CD14-positive monocyte (primary cell): ENCODE measurements at regions not wholly inside any gene's neighbourhood (a gene's known extent, or its start where the extent isn't known, plus 50 kb on each side); places are given as distances from the start of the nearest gene placed in this dataset.

ENCODE experiments used
- DNase-seq, 3 donors: peaks; one replicate each; pipeline ENCODE4 v3.0.0-alpha.2; 2011 to 2022
- H2AFZ ChIP-seq: 2 replicates; pipeline ENCODE4 v1.6.0; 2012; ENCODE audit warnings: mild to moderate bottlenecking, low read depth, low read length, inconsistent platforms; ENCODE audit not compliant: insufficient read depth, poor library complexity, severe bottlenecking
- H3K27ac ChIP-seq, 2 donors: 1 replicate in 1 of 2; 2 replicates in 1 of 2; pipeline ENCODE4 v1.5.1; 2012 to 2013; ENCODE audit warnings: low read length in 2 of 2, control low read depth in 1 of 2, inconsistent platforms in 1 of 2, low read depth in 1 of 2, mild to moderate bottlenecking in 1 of 2
- H3K27me3 ChIP-seq, 2 donors: one replicate each; pipeline versions ENCODE4 v1.6.0 to v1.6.1; 2011 to 2013; ENCODE audit warnings: low read length in 2 of 2; ENCODE audit not compliant: control insufficient read depth in 2 of 2, insufficient read depth in 2 of 2
- H3K36me3 ChIP-seq, 2 donors: replicated peaks in 1 of 2; 1 replicate in 1 of 2; 2 replicates in 1 of 2; pipeline versions ENCODE4 v1.5.1 to v1.6.1; 2012 to 2013; ENCODE audit warnings: low read length in 2 of 2, control low read depth in 1 of 2, inconsistent platforms in 1 of 2, mild to moderate bottlenecking in 1 of 2; ENCODE audit not compliant: insufficient read depth in 2 of 2, control insufficient read depth in 1 of 2
- H3K4me1 ChIP-seq, 2 donors: 1 replicate in 1 of 2; 2 replicates in 1 of 2; pipeline versions ENCODE4 v1.5.1 to v1.6.1; 2012 to 2013; ENCODE audit warnings: low read length in 2 of 2, control low read depth in 1 of 2, inconsistent platforms in 1 of 2, mild to moderate bottlenecking in 1 of 2, moderate library complexity in 1 of 2; ENCODE audit not compliant: insufficient read depth in 2 of 2, control insufficient read depth in 1 of 2
- H3K4me2 ChIP-seq: replicated peaks from 2 replicates; pipeline ENCODE3; 2012; ENCODE audit warnings: low read length, moderate library complexity, mild to moderate bottlenecking; ENCODE audit not compliant: poor library complexity, severe bottlenecking; ENCODE audit errors: extremely low read depth
- H3K4me3 ChIP-seq, 3 experiments: fragments of 200-600 bp in 1 of 3; sonication (generic) in 1 of 3; replicated peaks in 1 of 3; 1 replicate in 2 of 3; 2 replicates in 1 of 3; pipeline ENCODE4 v1.5.1; 2011 to 2013; ENCODE audit warnings: low read length in 3 of 3, mild to moderate bottlenecking in 3 of 3, control low read depth in 2 of 3, low read depth in 2 of 3, inconsistent platforms in 1 of 3, moderate library complexity in 1 of 3
- H3K79me2 ChIP-seq: 2 replicates; pipeline ENCODE4 v1.6.0; 2012; ENCODE audit warnings: mild to moderate bottlenecking, control low read depth, inconsistent platforms, low read length, moderate library complexity; ENCODE audit not compliant: insufficient read depth
- H3K9ac ChIP-seq: 2 replicates; pipeline ENCODE4 v1.6.0; 2017; ENCODE audit warnings: low read length, mild to moderate bottlenecking; ENCODE audit not compliant: insufficient read depth, poor library complexity, severe bottlenecking
- H3K9me3 ChIP-seq, 2 donors: replicated peaks in 1 of 2; 1 replicate in 1 of 2; 2 replicates in 1 of 2; pipeline versions ENCODE4 v1.5.1 to v1.6.1; 2012 to 2013; ENCODE audit warnings: low read length in 2 of 2, control low read depth in 1 of 2; ENCODE audit not compliant: control insufficient read depth in 1 of 2, insufficient read depth in 1 of 2
- H4K20me1 ChIP-seq: 2 replicates; pipeline ENCODE4 v1.6.0; 2012; ENCODE audit warnings: mild to moderate bottlenecking, low read length, control low read depth, moderate library complexity; ENCODE audit not compliant: insufficient read depth
- H3K27ac Mint-ChIP-seq, 7 donors: one replicate each; pipeline ENCODE4 v1.8.0; 2020; ENCODE audit warnings: mild to moderate bottlenecking in 7 of 7, mixed read lengths in 7 of 7, moderate library complexity in 6 of 7, inconsistent platforms in 2 of 7
- H3K27me3 Mint-ChIP-seq, 3 donors: one replicate each; pipeline ENCODE4 v1.8.0; 2021 to 2022; ENCODE audit warnings: low read depth in 3 of 3, mild to moderate bottlenecking in 3 of 3, mixed read lengths in 3 of 3, moderate library complexity in 3 of 3, inconsistent platforms in 1 of 3
- H3K36me3 Mint-ChIP-seq, 2 donors: one replicate each; pipeline ENCODE4 v1.8.0; 2020; ENCODE audit warnings: mixed read lengths in 2 of 2, inconsistent platforms in 1 of 2, mild to moderate bottlenecking in 1 of 2
- H3K4me1 Mint-ChIP-seq: one replicate; pipeline ENCODE4 v1.8.0; 2020; ENCODE audit warnings: mild to moderate bottlenecking, mixed read lengths
- H3K4me3 Mint-ChIP-seq, 2 donors: one replicate each; pipeline ENCODE4 v1.8.0; 2020; ENCODE audit warnings: mild to moderate bottlenecking in 2 of 2, mixed read lengths in 2 of 2, moderate library complexity in 1 of 2
- H3K9me3 Mint-ChIP-seq, 7 donors: one replicate each; pipeline ENCODE4 v1.8.0; 2020 to 2022; ENCODE audit warnings: mixed read lengths in 7 of 7, mild to moderate bottlenecking in 6 of 7, moderate library complexity in 6 of 7, inconsistent platforms in 2 of 7
- WGBS: methylation state at CpG from one replicate; pipeline ENCODE4 v1.1.5; 2013; ENCODE audit warnings: missing lambda C conversion rate; ENCODE audit not compliant: insufficient coverage; 5-methylcytosine and 5-hydroxymethylcytosine counted together
- intact Hi-C, 2 donors: fragments of 100-400 bp; cut with micrococcal nuclease; formaldehyde crosslinking; loops; one replicate each; pipeline versions ENCODE4 v1.15.0 to v1.15.1; 2023
- TF ChIP-seq, protein P1 (sequence below): fragments of 200-600 bp; IDR thresholded peaks from one replicate; pipeline ENCODE4 v1.8.0; 2022; ENCODE audit warnings: antibody characterized with exemption, mild to moderate bottlenecking

DNA sequence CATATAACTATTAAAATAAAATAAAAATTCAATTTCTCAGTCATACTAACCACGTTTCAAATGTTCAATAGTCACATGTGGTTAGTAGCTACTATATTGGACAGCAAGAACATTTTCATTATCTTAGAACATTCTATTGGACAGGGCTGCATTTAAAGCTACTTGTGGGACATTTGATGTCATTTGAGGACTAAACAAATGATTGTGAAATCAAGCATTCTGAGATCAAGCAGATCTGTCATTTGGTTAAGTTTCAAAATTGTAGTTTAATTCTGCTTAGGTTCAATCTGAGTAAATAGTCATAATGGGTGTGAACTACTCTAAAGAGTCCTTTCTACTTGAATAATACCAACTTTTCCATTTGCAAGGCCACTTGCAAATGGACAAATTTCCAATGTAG, 226.9 kb upstream of the C9orf72 start:
- Histone ChIP-seq H3K36me3 (no peaks in the 10 kb centered on the region), H3K4me2 (no peak overlapping the region)
- WGBS, result no CpG with 5 or more reads among the region's 1 CpG

DNA sequence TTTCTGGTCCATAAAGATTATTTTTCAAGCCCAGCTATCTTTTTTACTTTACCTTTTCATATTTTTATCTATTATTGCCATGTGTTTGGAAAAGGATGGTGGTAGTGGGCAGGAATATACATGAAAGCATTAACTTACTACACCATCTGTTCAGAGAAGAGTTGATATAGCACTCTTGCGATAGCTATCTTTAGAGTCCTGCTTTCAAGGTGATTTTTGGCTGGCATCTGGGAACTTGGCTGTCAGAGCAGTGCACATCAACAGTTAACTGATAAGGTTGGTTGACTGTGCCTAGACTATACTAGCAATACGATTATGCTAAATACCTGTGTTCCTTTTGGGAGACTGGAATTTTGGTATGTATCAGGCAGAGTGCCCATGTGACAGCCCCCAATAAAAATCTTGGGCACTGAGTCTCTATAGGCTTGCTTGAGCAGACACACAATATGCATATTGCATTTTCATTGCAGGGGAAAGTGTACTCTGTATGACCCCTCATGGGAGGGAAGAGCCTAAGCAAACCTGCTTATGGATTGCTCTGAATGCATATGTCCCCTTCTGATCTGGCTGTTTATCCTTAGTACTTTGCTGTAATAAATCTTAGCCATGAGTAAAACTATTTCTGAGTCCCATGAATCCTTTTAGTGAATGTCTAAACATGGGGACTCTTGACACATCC, 227.6 kb upstream of the C9orf72 start:
- Mint-ChIP-seq H3K4me3 (no peak overlapping the region), H3K9me3 (peaks cover 0 to 2% (median 0%) of the 10 kb centered on the region in 7 donors), H3K27me3 (peaks cover 2 to 3% (median 2%) of the 10 kb centered on the region in 3 donors), H3K4me1 (no peaks in the 10 kb centered on the region), H3K36me3 (no peaks in the 10 kb centered on the region), H3K27ac (no peak overlapping the region)
- WGBS, result no CpG with 5 or more reads among the region's 2 CpGs
- Histone ChIP-seq H3K9ac (no peak overlapping the region), H3K27ac (no peak overlapping the region), H3K9me3 (no peaks in the 10 kb centered on the region), H3K79me2 (no peaks in the 10 kb centered on the region), H3K4me3 (no peak overlapping the region), H3K4me2 (no peak overlapping the region), H4K20me1 (no peaks in the 10 kb centered on the region), H3K4me1 (no peaks in the 10 kb centered on the region), H3K36me3 (no peaks in the 10 kb centered on the region), H2AFZ (no peak overlapping the region), H3K27me3 (no peaks in the 10 kb centered on the region)
- intact Hi-C loops, result no loop called here
- TF ChIP-seq, protein P1, sequence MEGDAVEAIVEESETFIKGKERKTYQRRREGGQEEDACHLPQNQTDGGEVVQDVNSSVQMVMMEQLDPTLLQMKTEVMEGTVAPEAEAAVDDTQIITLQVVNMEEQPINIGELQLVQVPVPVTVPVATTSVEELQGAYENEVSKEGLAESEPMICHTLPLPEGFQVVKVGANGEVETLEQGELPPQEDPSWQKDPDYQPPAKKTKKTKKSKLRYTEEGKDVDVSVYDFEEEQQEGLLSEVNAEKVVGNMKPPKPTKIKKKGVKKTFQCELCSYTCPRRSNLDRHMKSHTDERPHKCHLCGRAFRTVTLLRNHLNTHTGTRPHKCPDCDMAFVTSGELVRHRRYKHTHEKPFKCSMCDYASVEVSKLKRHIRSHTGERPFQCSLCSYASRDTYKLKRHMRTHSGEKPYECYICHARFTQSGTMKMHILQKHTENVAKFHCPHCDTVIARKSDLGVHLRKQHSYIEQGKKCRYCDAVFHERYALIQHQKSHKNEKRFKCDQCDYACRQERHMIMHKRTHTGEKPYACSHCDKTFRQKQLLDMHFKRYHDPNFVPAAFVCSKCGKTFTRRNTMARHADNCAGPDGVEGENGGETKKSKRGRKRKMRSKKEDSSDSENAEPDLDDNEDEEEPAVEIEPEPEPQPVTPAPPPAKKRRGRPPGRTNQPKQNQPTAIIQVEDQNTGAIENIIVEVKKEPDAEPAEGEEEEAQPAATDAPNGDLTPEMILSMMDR, result no peak
- DNase-seq, result no peak

More for the DNA sequence above, 226.9 kb upstream of the C9orf72 start:
- no peak overlapping the region for H3K4me3 Mint-ChIP-seq
- H4K20me1 ChIP-seq, result no peaks in the 10 kb centered on the region
- H3K4me1 ChIP-seq, result no peaks in the 10 kb centered on the region
- no peak overlapping the region for H2AFZ ChIP-seq
- TF ChIP-seq, protein P1, result no peak
- no peak overlapping the region for H3K27ac Mint-ChIP-seq
- H3K4me1 Mint-ChIP-seq, result no peaks in the 10 kb centered on the region
- H3K9me3 ChIP-seq, result no peaks in the 10 kb centered on the region
- H3K9ac ChIP-seq, result no peak overlapping the region
- DNase-seq, result no peak
- H3K9me3 Mint-ChIP-seq, result peaks cover 0 to 2% (median 0%) of the 10 kb centered on the region in 7 donors
- no peaks in the 10 kb centered on the region for H3K27me3 ChIP-seq
- no peak overlapping the region for H3K4me3 ChIP-seq
- no peaks in the 10 kb centered on the region for H3K36me3 Mint-ChIP-seq
- H3K27me3 Mint-ChIP-seq, result peaks cover 2 to 3% (median 2%) of the 10 kb centered on the region in 3 donors
- H3K27ac ChIP-seq, result no peak overlapping the region
- intact Hi-C loops, result no loop called here
- H3K79me2 ChIP-seq, result no peaks in the 10 kb centered on the region
